Lower leg skin (tissue), 4 donors: ENCODE measurements at regions not wholly inside any gene's neighbourhood (a gene's known extent, or its start where the extent isn't known, plus 50 kb on each side); places are given as distances from the start of the nearest gene placed in this dataset.
"Not testable (repeated sequence)": the region's sequence is repeated elsewhere in the genome, so short reads cannot be mapped to it uniquely, and the experiment has no call there.

Experiments used
- DNase-seq, 2 donors: peaks; one replicate each; pipeline ENCODE4 v3.0.0-alpha.2; 2019; ENCODE audit warnings: low spot score in 2 of 2
- H3K4me3 ChIP-seq: fragments of 200-600 bp; sonication (generic); 2 replicates; pipeline ENCODE4 v1.5.1; 2017; ENCODE audit warnings: mild to moderate bottlenecking, low read depth; ENCODE audit not compliant: poor library complexity, severe bottlenecking
- POLR2A ChIP-seq, 2 donors: fragments of 450-650 bp; IDR thresholded peaks; one replicate each; pipeline ENCODE4 v1.6.1; 2016 to 2017; ENCODE audit warnings: antibody characterized with exemption in 2 of 2, mild to moderate bottlenecking in 1 of 2, moderate library complexity in 1 of 2
- WGBS, 2 donors: methylation state at CpG; one replicate each; pipeline ENCODE4 v1.1.5; 2018; 5-methylcytosine and 5-hydroxymethylcytosine counted together
- intact Hi-C: fragments of 100-400 bp; cut with DNase I; formaldehyde crosslinking; loops from one replicate; pipeline ENCODE4 v1.15.0; 2023; ENCODE audit warnings: low total_unique reads
- TF ChIP-seq, protein P1 (sequence below), 3 donors: fragments of 450-650 bp; IDR thresholded peaks; one replicate each; pipeline ENCODE4 v1.5.1; 2016; ENCODE audit warnings: antibody characterized with exemption in 3 of 3, mild to moderate bottlenecking in 3 of 3, moderate library complexity in 2 of 3

DNA sequence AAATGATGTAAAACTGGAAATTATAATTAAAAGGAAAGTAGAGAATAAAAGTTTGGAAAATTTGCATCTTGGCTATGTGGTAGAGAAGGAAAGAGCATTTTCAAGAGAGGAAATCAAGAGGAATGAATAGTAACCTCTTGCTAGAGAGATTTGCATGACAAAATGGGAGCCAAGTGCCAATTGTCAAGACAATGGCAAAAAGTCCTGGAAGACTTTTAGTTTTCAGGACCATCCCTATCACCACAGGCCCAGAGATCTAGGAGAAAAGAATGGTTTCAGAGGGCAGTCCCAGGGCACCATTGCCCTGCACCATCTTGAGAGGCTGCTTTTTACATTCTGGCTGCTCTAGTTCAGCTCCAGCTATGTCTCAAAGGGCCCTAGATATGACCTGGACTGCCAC is 1427.6 kb downstream of the ZPLD1 start:
- intact Hi-C loops: no loop called here
- DNase-seq: no peak
- no peak overlapping the region for H3K4me3 ChIP-seq
- TF ChIP-seq, protein P1, sequence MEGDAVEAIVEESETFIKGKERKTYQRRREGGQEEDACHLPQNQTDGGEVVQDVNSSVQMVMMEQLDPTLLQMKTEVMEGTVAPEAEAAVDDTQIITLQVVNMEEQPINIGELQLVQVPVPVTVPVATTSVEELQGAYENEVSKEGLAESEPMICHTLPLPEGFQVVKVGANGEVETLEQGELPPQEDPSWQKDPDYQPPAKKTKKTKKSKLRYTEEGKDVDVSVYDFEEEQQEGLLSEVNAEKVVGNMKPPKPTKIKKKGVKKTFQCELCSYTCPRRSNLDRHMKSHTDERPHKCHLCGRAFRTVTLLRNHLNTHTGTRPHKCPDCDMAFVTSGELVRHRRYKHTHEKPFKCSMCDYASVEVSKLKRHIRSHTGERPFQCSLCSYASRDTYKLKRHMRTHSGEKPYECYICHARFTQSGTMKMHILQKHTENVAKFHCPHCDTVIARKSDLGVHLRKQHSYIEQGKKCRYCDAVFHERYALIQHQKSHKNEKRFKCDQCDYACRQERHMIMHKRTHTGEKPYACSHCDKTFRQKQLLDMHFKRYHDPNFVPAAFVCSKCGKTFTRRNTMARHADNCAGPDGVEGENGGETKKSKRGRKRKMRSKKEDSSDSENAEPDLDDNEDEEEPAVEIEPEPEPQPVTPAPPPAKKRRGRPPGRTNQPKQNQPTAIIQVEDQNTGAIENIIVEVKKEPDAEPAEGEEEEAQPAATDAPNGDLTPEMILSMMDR (IDR thresholded peaks at IDR 0.05): no peak
- TF ChIP-seq POLR2A (IDR thresholded peaks at IDR 0.05): no peak

GRCh38 chr3:103863381-103863780 is 1428.6 kb downstream of the ZPLD1 start:
- TF ChIP-seq POLR2A (IDR thresholded peaks at IDR 0.05): no peak
- TF ChIP-seq, protein P1 (IDR thresholded peaks at IDR 0.05): no peak
- H3K4me3 ChIP-seq: no peak overlapping the region
- intact Hi-C loops: no loop called here
- 87 to 92% methylated on average over 3 of the region's 3 CpGs for WGBS, 2 donors
- DNase-seq: no peak

GRCh38 chr3:103866113-103866512 is 1431.3 kb downstream of the ZPLD1 start:
- no peak for TF ChIP-seq POLR2A (IDR thresholded peaks at IDR 0.05)
- TF ChIP-seq, protein P1 (IDR thresholded peaks at IDR 0.05): no peak
- 71 to 73% methylated on average over 3 of the region's 3 CpGs for WGBS, 2 donors
- intact Hi-C loops: no loop called here
- no peak for DNase-seq
- no peak overlapping the region for H3K4me3 ChIP-seq

- intact Hi-C loops: no loop called here
- TF ChIP-seq, protein P1 (IDR thresholded peaks at IDR 0.05): no peak
- no peak for DNase-seq
- no peak overlapping the region for H3K4me3 ChIP-seq
Measured at GRCh38 chr3:103873021-103873420, 1438.2 kb downstream of the ZPLD1 start.

DNA sequence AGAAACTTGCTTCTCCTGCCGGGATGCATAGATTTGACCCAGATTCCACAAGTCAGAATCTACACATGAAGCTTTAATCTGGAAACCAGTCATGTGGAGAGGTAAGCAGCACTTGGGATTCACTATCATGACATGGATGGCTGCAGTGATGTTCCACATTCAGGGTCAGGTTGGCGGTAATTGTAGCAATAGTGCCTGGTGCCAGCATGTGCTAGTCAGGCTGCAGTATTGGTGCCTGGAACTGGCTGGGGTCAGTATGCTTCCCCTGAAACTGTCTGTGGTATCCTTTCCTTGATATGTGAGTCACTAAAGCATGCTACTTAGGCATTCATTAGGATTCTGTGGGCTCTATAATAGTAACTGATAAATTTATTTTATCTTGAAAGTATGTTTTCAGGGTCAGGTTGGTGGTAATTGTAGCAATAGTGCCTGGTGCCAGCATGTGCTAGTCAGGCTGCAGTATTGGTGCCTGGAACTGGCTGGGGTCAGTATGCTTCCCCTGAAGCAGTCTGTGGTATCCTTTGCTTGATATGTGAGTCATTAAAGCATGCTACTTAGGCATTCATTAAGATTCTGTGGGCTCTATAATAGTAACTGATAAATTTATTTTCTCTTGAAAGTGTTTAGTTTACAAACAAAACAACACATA is 1439.2 kb downstream of the ZPLD1 start:
- no peak for TF ChIP-seq POLR2A (IDR thresholded peaks at IDR 0.05)
- TF ChIP-seq, protein P1 (IDR thresholded peaks at IDR 0.05): no peak
- no peak overlapping the region for H3K4me3 ChIP-seq
- 75 to 80% methylated on average over 2 of the region's 2 CpGs for WGBS, 2 donors
- no peak for DNase-seq
- intact Hi-C loops: no loop called here

DNA sequence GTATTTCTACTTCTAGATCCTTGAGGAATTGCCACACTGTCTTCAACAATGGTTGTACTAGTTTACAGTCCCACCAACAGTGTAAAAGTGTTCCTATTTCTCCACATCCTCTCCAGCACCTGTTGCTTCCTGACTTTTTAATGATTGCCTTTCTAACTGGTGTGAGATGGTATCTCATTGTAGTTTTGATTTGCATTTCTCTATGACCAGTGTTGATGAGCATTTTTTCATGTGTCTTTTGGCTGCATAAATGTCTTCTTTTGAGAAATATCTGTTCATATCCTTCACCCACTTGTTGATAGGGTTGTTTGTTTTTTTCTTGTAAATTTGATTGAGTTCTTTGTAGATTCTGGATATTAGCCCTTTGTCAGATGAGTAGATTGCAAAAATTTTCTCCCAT is 1447.0 kb downstream of the ZPLD1 start:
- H3K4me3 ChIP-seq, DNase-seq, intact Hi-C loops: not testable (repeated sequence)
